GM12891 (cell line): ENCODE measurements at regions not wholly inside any gene's neighbourhood (a gene's known extent, or its start where the extent isn't known, plus 50 kb on each side); places are given as distances from the start of the nearest gene placed in this dataset.

Experiments
- DNase-seq: peaks from one replicate; pipeline ENCODE4 v3.0.0; 2011; ENCODE audit warnings: low spot score; ENCODE audit not compliant: insufficient read length
- FAIRE-seq: peaks from 2 replicates; lab custom pipeline; 2011; peaks lifted over from hg19 to GRCh38; lab: Jason Lieb, UNC
- PAX5 ChIP-seq: IDR thresholded peaks from 2 replicates; pipeline ENCODE4 v1.6.1; 2011; ENCODE audit warnings: low read length, moderate library complexity, mild to moderate bottlenecking; ENCODE audit not compliant: insufficient read depth, severe bottlenecking
- POLR2A ChIP-seq: IDR thresholded peaks from 2 replicates; pipeline ENCODE4 v1.6.1; 2011; ENCODE audit warnings: low read depth, low read length, control low read depth
- POLR2AphosphoS5 ChIP-seq: IDR thresholded peaks from 2 replicates; pipeline ENCODE4 v1.6.1; 2011; ENCODE audit warnings: low read depth, low read length, control low read depth
- POU2F2 ChIP-seq: IDR thresholded peaks from 2 replicates; pipeline ENCODE4 v1.6.1; 2011; ENCODE audit warnings: low read depth, mild to moderate bottlenecking, control low read depth, low read length, moderate library complexity
- SPI1 ChIP-seq: IDR thresholded peaks from 2 replicates; pipeline ENCODE4 v1.6.1; 2011; ENCODE audit warnings: low read depth, low read length, control low read depth
- TAF1 ChIP-seq: IDR thresholded peaks from 2 replicates; pipeline ENCODE4 v1.6.1; 2011; ENCODE audit warnings: low read depth, low read length, control low read depth

- FAIRE-seq (no peak), DNase-seq (no peak)
Observed at GRCh38 chr5:71939452-71940230, 167.6 kb upstream of the MAP1B start.

GRCh38 chr5:71943874-71944273 lies 163.4 kb upstream of the MAP1B start:
- DNase-seq (no peak), FAIRE-seq (no peak)
- TF ChIP-seq POLR2AphosphoS5 (no peak), TAF1 (no peak), PAX5 (no peak), POLR2A (no peak), POU2F2 (no peak)

More at GRCh38 chr5:71939452-71940230, 167.6 kb upstream of the MAP1B start:
- no peak for TF ChIP-seq TAF1
- TF ChIP-seq SPI1, result no peak
- TF ChIP-seq PAX5, result no peak
- no peak for TF ChIP-seq POLR2A
- no peak for TF ChIP-seq POU2F2

GRCh38 chr5:71945436-71945835 lies 161.8 kb upstream of the MAP1B start:
- TF ChIP-seq TAF1, result no peak
- TF ChIP-seq POLR2AphosphoS5, result no peak
- TF ChIP-seq POLR2A, result no peak
- no peak for TF ChIP-seq SPI1
- TF ChIP-seq PAX5, result no peak
- TF ChIP-seq POU2F2, result no peak
- no peak for DNase-seq
- FAIRE-seq, result no peak

GRCh38 chr5:71946343-71947030 lies 160.8 kb upstream of the MAP1B start:
- DNase-seq (no peak), FAIRE-seq (no peak)
- TF ChIP-seq SPI1 (no peak), PAX5 (no peak), TAF1 (no peak), POLR2A (no peak), POLR2AphosphoS5 (no peak), POU2F2 (no peak)

GRCh38 chr5:71948206-71948605 lies 159.1 kb upstream of the MAP1B start:
- DNase-seq, result no peak
- FAIRE-seq, result no peak
- TF ChIP-seq TAF1 (no peak), SPI1 (no peak), PAX5 (no peak)

- DNase-seq, result no peak
- TF ChIP-seq POLR2AphosphoS5 (no peak), PAX5 (no peak), SPI1 (no peak), POLR2A (no peak), TAF1 (no peak), POU2F2 (no peak)
- no peak for FAIRE-seq
Observed at GRCh38 chr5:71949772-71950171, 157.5 kb upstream of the MAP1B start.

GRCh38 chr5:71953866-71954265 lies 153.4 kb upstream of the MAP1B start:
- DNase-seq, result no peak

GRCh38 chr5:71954329-71954728 lies 152.9 kb upstream of the MAP1B start:
- DNase-seq (no peak), FAIRE-seq (no peak)
- TF ChIP-seq TAF1 (no peak), POLR2AphosphoS5 (no peak), SPI1 (no peak), POLR2A (no peak), POU2F2 (no peak), PAX5 (no peak)

More at GRCh38 chr5:71953866-71954265, 153.4 kb upstream of the MAP1B start:
- no peak for TF ChIP-seq POU2F2
- no peak for TF ChIP-seq SPI1
- no peak for TF ChIP-seq POLR2A
- TF ChIP-seq PAX5, result no peak
- TF ChIP-seq POLR2AphosphoS5, result no peak
- TF ChIP-seq TAF1, result no peak
- FAIRE-seq, result no peak

- no peak for FAIRE-seq
- TF ChIP-seq POLR2AphosphoS5 (no peak), TAF1 (no peak), SPI1 (no peak), POLR2A (no peak), POU2F2 (no peak), PAX5 (no peak)
- no peak for DNase-seq
Observed at GRCh38 chr5:71955723-71956122, 151.6 kb upstream of the MAP1B start.
